SU-DHL-6 (cell line): ENCODE measurements at regions not wholly inside any gene's neighbourhood (a gene's known extent, or its start where the extent isn't known, plus 50 kb on each side); places are given as distances from the start of the nearest gene placed in this dataset.

Experiments used
- CTCF ChIP-seq: fragments of 200-600 bp; sonication (generic); IDR thresholded peaks from one replicate; pipeline ENCODE4 v1.5.1; 2017; ENCODE audit warnings: antibody characterized with exemption, mild to moderate bottlenecking, low read length, moderate library complexity; ENCODE audit not compliant: insufficient read depth, poor library complexity, severe bottlenecking
- EZH2phosphoT487 ChIP-seq: fragments of 200-600 bp; sonication (generic), shearing (Covaris generic); conservative IDR thresholded peaks from 2 replicates; pipeline ENCODE4 v1.6.1; 2018; ENCODE audit warnings: mild to moderate bottlenecking, antibody characterized with exemption, low read length, moderate library complexity, mixed read lengths

- TF ChIP-seq CTCF (no peak), EZH2phosphoT487 (no peak)
These were observed 1124.7 kb upstream of the ACVR2A start for GRCh38 chr2:146720170-146720569.
